ENCODE measurements at regions not wholly inside any gene's neighbourhood (a gene's known extent, or its start where the extent isn't known, plus 50 kb on each side); places are given as distances from the start of the nearest gene placed in this dataset.

GRCh38 chr2:7586898-7587297 lies 669.7 kb downstream of the RNF144A start:
- Histone ChIP-seq H3K9me3 (no peaks in the 10 kb centered on the region), H3K4me2 (no peak overlapping the region), H3K4me1 (no peaks in the 10 kb centered on the region), H3K27ac (no peak overlapping the region), H3K4me3 (no peak overlapping the region)
- FAIRE-seq (no peak), DNase-seq (ENCODE audit: low read depth in 1 of 2, low spot score in 1 of 2) (no peak), ATAC-seq (no peak)
- POLR2A ChIA-PET, result no interaction called here
- 20% methylated on average over 4 of the region's 4 CpGs for WGBS (ENCODE audit: missing lambda C conversion rate)
- no peak for TF ChIP-seq CBX8 (IDR thresholded peaks at IDR 0.05)
- TF ChIP-seq MAFK (IDR thresholded peaks at IDR 0.05; ENCODE audit: partially characterized antibody), result peak; percentile 68
- CTCF ChIA-PET, result no interaction called here

GRCh38 chr2:7588295-7588694 lies 671.1 kb downstream of the RNF144A start:
- Histone ChIP-seq H3K4me2 (no peak overlapping the region), H3K9me3 (no peaks in the 10 kb centered on the region), H3K27ac (no peak overlapping the region), H3K4me1 (no peaks in the 10 kb centered on the region), H3K4me3 (no peak overlapping the region)
- TF ChIP-seq HOXB13 (CRISPR knock-in tag; IDR thresholded peaks at IDR 0.05; ENCODE audit: low read depth) (no peak), PHF8 (IDR thresholded peaks at IDR 0.05; ENCODE audit: borderline replicate concordance, low read depth) (no peak), EHMT2 (IDR thresholded peaks at IDR 0.05; ENCODE audit: low read depth) (no peak), HOXA7 (CRISPR knock-in tag; IDR thresholded peaks at IDR 0.05) (no peak), HES2 (IDR thresholded peaks at IDR 0.05) (no peak), PBX3 (IDR thresholded peaks at IDR 0.05) (no peak), SMC3 (IDR thresholded peaks at IDR 0.05) (no peak), EHF (CRISPR knock-in tag; IDR thresholded peaks at IDR 0.05) (no peak), HMGXB4 (CRISPR knock-in tag; IDR thresholded peaks at IDR 0.05; ENCODE audit: borderline replicate concordance) (no peak), MAFK (IDR thresholded peaks at IDR 0.05; ENCODE audit: partially characterized antibody) (no peak), TFCP2L1 (CRISPR knock-in tag; IDR thresholded peaks at IDR 0.05) (no peak), KDM5A (IDR thresholded peaks at IDR 0.05) (no peak), NFE2L2 (conservative IDR thresholded peaks at IDR 0.05; ENCODE audit: low read length) (no peak), POLR2A (IDR thresholded peaks at IDR 0.05; ENCODE audit: low read length) (no peak), NR3C1 (IDR thresholded peaks at IDR 0.05) (no peak), NPAS2 (CRISPR knock-in tag; IDR thresholded peaks at IDR 0.05; ENCODE audit: borderline replicate concordance) (no peak), FOSL2 (IDR thresholded peaks at IDR 0.05) (no peak), FOSL2 (CRISPR knock-in tag; IDR thresholded peaks at IDR 0.05) (no peak), ZC3H11A (IDR thresholded peaks at IDR 0.05) (no peak), RARB (CRISPR knock-in tag; IDR thresholded peaks at IDR 0.05) (no peak), JUN (IDR thresholded peaks at IDR 0.05) (no peak)
- under 1% methylated on average over 5 of the region's 5 CpGs for WGBS (ENCODE audit: missing lambda C conversion rate)
- no peak for ATAC-seq
- FAIRE-seq, result no peak
- ChIA-PET POLR2A (no interaction called here), CTCF (no interaction called here)
- no peak for DNase-seq (ENCODE audit: low read depth in 1 of 2, low spot score in 1 of 2)

GRCh38 chr2:7592618-7593140 lies 675.5 kb downstream of the RNF144A start:
- Histone ChIP-seq H3K9me3 (no peaks in the 10 kb centered on the region), H3K4me3 (no peak overlapping the region), H3K4me1 (no peaks in the 10 kb centered on the region), H3K4me2 (no peak overlapping the region), H3K27ac (no peak overlapping the region)
- ChIA-PET POLR2A (no interaction called here), CTCF (no interaction called here)
- ATAC-seq (peak in 1 of 2 experiments; percentile 53; a peak in 3 of 6 replicates), DNase-seq (ENCODE audit: low read depth in 1 of 2, low spot score in 1 of 2) (no peak), FAIRE-seq (no peak)
- 1% methylated on average over 5 of the region's 5 CpGs for WGBS (ENCODE audit: missing lambda C conversion rate)
- TF ChIP-seq SMC3 (IDR thresholded peaks at IDR 0.05), result no peak
